ENCODE measurements at regions not wholly inside any gene's neighbourhood (a gene's known extent, or its start where the extent isn't known, plus 50 kb on each side); places are given as distances from the start of the nearest gene placed in this dataset.

- no peaks in the 10 kb centered on the region for H3K36me3 ChIP-seq (replicated peaks in 1 of 2; ENCODE audit: control insufficient read depth in 1 of 2, insufficient read depth in 2 of 2, low read length in 1 of 2)
- ChIA-PET CTCF (no interaction called here), POLR2A (no interaction called here)
- no peak overlapping the region for H3K4me2 ChIP-seq
- H3K4me1 ChIP-seq (ENCODE audit: control insufficient read depth in 1 of 2, insufficient read depth in 2 of 2, low read depth in 1 of 2, low read length in 1 of 2) = no peaks in the 10 kb centered on the region
- no peak overlapping the region for H3K4me3 ChIP-seq (ENCODE audit: low read depth in 2 of 2, low read length in 1 of 2)
- no peak overlapping the region for H3K27ac ChIP-seq (ENCODE audit: low read depth in 2 of 2, low read length in 1 of 2)
- TF ChIP-seq RCOR1 (IDR thresholded peaks at IDR 0.05; ENCODE audit: low read length) (no peak), YY1 (IDR thresholded peaks at IDR 0.05; ENCODE audit: low read depth) (no peak), TCF12 (IDR thresholded peaks at IDR 0.05) (no peak), ZBTB33 (IDR thresholded peaks at IDR 0.05; ENCODE audit: borderline replicate concordance, low read depth) (no peak), EZH2phosphoT487 (IDR thresholded peaks at IDR 0.05; ENCODE audit: borderline replicate concordance, low read depth) (no peak), JUND (IDR thresholded peaks at IDR 0.05) (no peak), NFIC (IDR thresholded peaks at IDR 0.05; ENCODE audit: borderline replicate concordance) (no peak), RXRA (IDR thresholded peaks at IDR 0.05; ENCODE audit: borderline replicate concordance, low read depth) (no peak), GATA2 (CRISPR knock-in tag; IDR thresholded peaks at IDR 0.05) (no peak), CHD2 (IDR thresholded peaks at IDR 0.05; ENCODE audit: low read length, partially characterized antibody) (no peak), MEF2A (IDR thresholded peaks at IDR 0.05; ENCODE audit: borderline replicate concordance, low read depth) (no peak), TEAD4 (IDR thresholded peaks at IDR 0.05; ENCODE audit: borderline replicate concordance, insufficient read depth) (no peak), PBX3 (IDR thresholded peaks at IDR 0.05) (no peak), ELF1 (IDR thresholded peaks at IDR 0.05) (no peak), RFX5 (IDR thresholded peaks at IDR 0.05; ENCODE audit: low read length) (no peak), REST (IDR thresholded peaks at IDR 0.05; ENCODE audit: low read depth, low read length) (no peak), SMC3 (IDR thresholded peaks at IDR 0.05; ENCODE audit: low read depth, low read length) (no peak)
- 22% methylated on average over 2 of the region's 2 CpGs for WGBS (ENCODE audit: low lambda C conversion rate)
- H4K20me1 ChIP-seq (ENCODE audit: insufficient read depth) = no peaks in the 10 kb centered on the region
- H3K79me2 ChIP-seq (ENCODE audit: insufficient read depth) = no peaks in the 10 kb centered on the region
- no peaks in the 10 kb centered on the region for H3K9me3 ChIP-seq
- H2AFZ ChIP-seq (ENCODE audit: low read depth) = no peak overlapping the region
- no peaks in the 10 kb centered on the region for H3K27me3 ChIP-seq (ENCODE audit: insufficient read depth)
- no peak for DNase-seq
- H3K9me2 ChIP-seq = no peaks in the 10 kb centered on the region
- H3F3A ChIP-seq (replicated peaks; ENCODE audit: insufficient read depth) = no peaks in the 10 kb centered on the region
- H3K9ac ChIP-seq = no peak overlapping the region
Measured at GRCh38 chr14:53376064-53376463, 222.9 kb upstream of the DDHD1 start.
